EH (cell line): ENCODE measurements at regions not wholly inside any gene's neighbourhood (a gene's known extent, or its start where the extent isn't known, plus 50 kb on each side); places are given as distances from the start of the nearest gene placed in this dataset.
"Not testable (repeated sequence)": the region's sequence is repeated elsewhere in the genome, so short reads cannot be mapped to it uniquely, and the experiment has no call there.

Experiments used
- DNase-seq: peaks from one replicate; pipeline ENCODE4 v3.0.0-alpha.2; 2015; ENCODE audit warnings: low read depth

- no peak for DNase-seq
Observed at GRCh38 chr9:102506406-102506805, 488.7 kb upstream of the CYLC2 start.

- DNase-seq: no peak
Observed at GRCh38 chr9:102499468-102499867, 495.7 kb upstream of the CYLC2 start.

- DNase-seq: no peak
Observed at GRCh38 chr9:102497709-102498108, 497.4 kb upstream of the CYLC2 start.

- DNase-seq: not testable (repeated sequence)
Observed at GRCh38 chr9:102486976-102487375, 508.2 kb upstream of the CYLC2 start.

GRCh38 chr9:102483651-102484050 is 511.5 kb upstream of the CYLC2 start:
- no peak for DNase-seq

GRCh38 chr9:102482776-102483175 is 512.4 kb upstream of the CYLC2 start:
- no peak for DNase-seq

- DNase-seq: no peak
Observed at GRCh38 chr9:102479191-102479590, 515.9 kb upstream of the CYLC2 start.

GRCh38 chr9:102474357-102474756 is 520.8 kb upstream of the CYLC2 start:
- DNase-seq: no peak

- DNase-seq: not testable (repeated sequence)
Observed at GRCh38 chr9:102469430-102469829, 525.7 kb upstream of the CYLC2 start.

GRCh38 chr9:102461156-102461819 is 533.8 kb upstream of the CYLC2 start:
- no peak for DNase-seq

- no peak for DNase-seq
Observed at GRCh38 chr9:102459828-102460227, 535.3 kb upstream of the CYLC2 start.

- no peak for DNase-seq
Observed at GRCh38 chr9:102456562-102456961, 538.6 kb upstream of the CYLC2 start.

GRCh38 chr9:102445906-102446305 is 549.2 kb upstream of the CYLC2 start:
- no peak for DNase-seq

- no peak for DNase-seq
Observed at GRCh38 chr9:102445181-102445747, 549.9 kb upstream of the CYLC2 start.

- DNase-seq: no peak
Observed at GRCh38 chr9:102439583-102439982, 555.5 kb upstream of the CYLC2 start.

GRCh38 chr9:102436599-102436998 is 558.5 kb upstream of the CYLC2 start:
- not testable (repeated sequence) for DNase-seq

- DNase-seq: no peak
Observed at GRCh38 chr9:102435427-102435826, 559.7 kb upstream of the CYLC2 start.

- no peak for DNase-seq
Observed at GRCh38 chr9:102434545-102434944, 560.6 kb upstream of the CYLC2 start.

- DNase-seq: no peak
Observed at GRCh38 chr9:102428305-102428704, 566.8 kb upstream of the CYLC2 start.

GRCh38 chr9:102416251-102416650 is 578.9 kb upstream of the CYLC2 start:
- DNase-seq: not testable (repeated sequence)

- no peak for DNase-seq
Observed at GRCh38 chr9:102405218-102405867, 589.8 kb upstream of the CYLC2 start.

- no peak for DNase-seq
Observed at GRCh38 chr9:102403514-102403913, 591.6 kb upstream of the CYLC2 start.

GRCh38 chr9:102398205-102398604 is 596.9 kb upstream of the CYLC2 start:
- DNase-seq: no peak

- DNase-seq: not testable (repeated sequence)
Observed at GRCh38 chr9:102385620-102386019, 609.5 kb upstream of the CYLC2 start.
